Progenitor cell of endocrine pancreas (in vitro differentiated cells): ENCODE measurements at regions not wholly inside any gene's neighbourhood (a gene's known extent, or its start where the extent isn't known, plus 50 kb on each side); places are given as distances from the start of the nearest gene placed in this dataset.

Experiments used
- DNase-seq: peaks from one replicate; pipeline ENCODE4 v3.0.0; 2021; ENCODE audit warnings: low spot score; ENCODE audit not compliant: unreplicated experiment
- H3K27ac Mint-ChIP-seq: 2 replicates; pipeline ENCODE4 v1.8.0; 2021; ENCODE audit warnings: mild to moderate bottlenecking, moderate library complexity, mixed read lengths
- H3K27me3 Mint-ChIP-seq: 2 replicates; pipeline ENCODE4 v1.8.0; 2021; ENCODE audit warnings: mixed read lengths
- H3K36me3 Mint-ChIP-seq: 2 replicates; pipeline ENCODE4 v1.8.0; 2022; ENCODE audit warnings: mixed read lengths; ENCODE audit not compliant: insufficient read depth
- H3K4me1 Mint-ChIP-seq: 2 replicates; pipeline ENCODE4 v1.8.0; 2021; ENCODE audit warnings: low read depth, mixed read lengths
- H3K4me3 Mint-ChIP-seq: 2 replicates; pipeline ENCODE4 v1.8.0; 2021; ENCODE audit warnings: low read depth, mild to moderate bottlenecking, moderate library complexity, mixed read lengths
- H3K9me3 Mint-ChIP-seq: 2 replicates; pipeline ENCODE4 v1.8.0; 2021; ENCODE audit warnings: low read depth, mixed read lengths
- TF ChIP-seq, protein P1 (sequence below): fragments of 200-600 bp; sonication (generic); IDR thresholded peaks from one replicate; pipeline ENCODE4 v1.5.0; 2021; ENCODE audit warnings: antibody characterized with exemption, mild to moderate bottlenecking; ENCODE audit not compliant: unreplicated experiment

DNA sequence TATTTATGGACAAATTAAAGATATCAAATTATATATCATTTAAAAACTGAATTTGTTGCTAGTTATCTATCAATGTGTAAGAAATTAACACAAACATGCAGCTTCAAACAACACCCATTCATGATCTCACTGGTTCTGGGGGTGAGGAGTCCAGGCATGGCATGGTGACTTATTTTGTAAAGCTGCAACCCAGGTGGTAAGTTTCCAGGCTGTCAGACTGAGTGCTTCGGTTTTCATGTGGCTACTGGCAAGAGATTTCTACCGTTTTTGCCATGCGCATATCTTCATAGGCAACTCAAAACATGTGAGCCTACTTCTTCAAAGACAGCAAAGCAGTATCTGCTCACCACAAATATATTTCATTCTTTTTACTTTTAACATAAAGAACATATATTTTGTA lies 364.3 kb upstream of the BCHE start:
- H3K4me1 Mint-ChIP-seq, result no peaks in the 10 kb centered on the region
- H3K36me3 Mint-ChIP-seq, result no peaks in the 10 kb centered on the region
- no peak overlapping the region for H3K4me3 Mint-ChIP-seq
- H3K27ac Mint-ChIP-seq, result no peak overlapping the region
- H3K27me3 Mint-ChIP-seq, result no peaks in the 10 kb centered on the region
- no peak for DNase-seq
- TF ChIP-seq, protein P1, sequence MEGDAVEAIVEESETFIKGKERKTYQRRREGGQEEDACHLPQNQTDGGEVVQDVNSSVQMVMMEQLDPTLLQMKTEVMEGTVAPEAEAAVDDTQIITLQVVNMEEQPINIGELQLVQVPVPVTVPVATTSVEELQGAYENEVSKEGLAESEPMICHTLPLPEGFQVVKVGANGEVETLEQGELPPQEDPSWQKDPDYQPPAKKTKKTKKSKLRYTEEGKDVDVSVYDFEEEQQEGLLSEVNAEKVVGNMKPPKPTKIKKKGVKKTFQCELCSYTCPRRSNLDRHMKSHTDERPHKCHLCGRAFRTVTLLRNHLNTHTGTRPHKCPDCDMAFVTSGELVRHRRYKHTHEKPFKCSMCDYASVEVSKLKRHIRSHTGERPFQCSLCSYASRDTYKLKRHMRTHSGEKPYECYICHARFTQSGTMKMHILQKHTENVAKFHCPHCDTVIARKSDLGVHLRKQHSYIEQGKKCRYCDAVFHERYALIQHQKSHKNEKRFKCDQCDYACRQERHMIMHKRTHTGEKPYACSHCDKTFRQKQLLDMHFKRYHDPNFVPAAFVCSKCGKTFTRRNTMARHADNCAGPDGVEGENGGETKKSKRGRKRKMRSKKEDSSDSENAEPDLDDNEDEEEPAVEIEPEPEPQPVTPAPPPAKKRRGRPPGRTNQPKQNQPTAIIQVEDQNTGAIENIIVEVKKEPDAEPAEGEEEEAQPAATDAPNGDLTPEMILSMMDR, result no peak
- H3K9me3 Mint-ChIP-seq, result no peaks in the 10 kb centered on the region

- Mint-ChIP-seq H3K27me3 (no peaks in the 10 kb centered on the region), H3K4me1 (no peaks in the 10 kb centered on the region), H3K36me3 (no peaks in the 10 kb centered on the region), H3K27ac (no peak overlapping the region), H3K9me3 (no peaks in the 10 kb centered on the region), H3K4me3 (no peak overlapping the region)
- TF ChIP-seq, protein P1, result no peak
- DNase-seq, result no peak
Observed at GRCh38 chr3:166199491-166199890, 362.3 kb upstream of the BCHE start.

- DNase-seq, result no peak
- Mint-ChIP-seq H3K4me3 (no peak overlapping the region), H3K9me3 (no peaks in the 10 kb centered on the region), H3K4me1 (no peaks in the 10 kb centered on the region), H3K27ac (no peak overlapping the region), H3K27me3 (no peaks in the 10 kb centered on the region), H3K36me3 (no peaks in the 10 kb centered on the region)
- TF ChIP-seq, protein P1, result no peak
Observed at GRCh38 chr3:166195808-166196207, 358.6 kb upstream of the BCHE start.

DNA sequence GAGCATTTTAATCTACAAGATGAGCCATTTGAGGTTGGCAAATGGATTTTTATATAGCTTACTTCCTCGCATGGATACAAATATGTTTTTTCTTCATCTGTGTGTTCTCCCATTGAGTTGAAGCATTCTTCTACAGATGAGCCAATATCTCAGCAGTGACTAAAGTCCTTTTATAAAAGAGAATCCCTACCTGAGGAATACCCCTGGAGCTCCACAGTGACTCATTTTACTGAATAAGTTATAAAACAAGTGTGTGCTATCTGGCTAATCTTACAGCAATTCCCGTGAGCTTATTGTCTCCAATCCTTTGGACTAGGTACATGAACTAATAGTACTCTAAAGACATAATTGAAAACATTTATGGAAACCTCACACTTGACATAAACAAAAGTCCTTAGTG lies 354.2 kb upstream of the BCHE start:
- TF ChIP-seq, protein P1, result no peak
- Mint-ChIP-seq H3K9me3 (no peaks in the 10 kb centered on the region), H3K27me3 (no peaks in the 10 kb centered on the region), H3K4me3 (no peak overlapping the region), H3K27ac (no peak overlapping the region), H3K4me1 (peaks cover 4% of the 10 kb centered on the region), H3K36me3 (no peaks in the 10 kb centered on the region)
- no peak for DNase-seq

DNA sequence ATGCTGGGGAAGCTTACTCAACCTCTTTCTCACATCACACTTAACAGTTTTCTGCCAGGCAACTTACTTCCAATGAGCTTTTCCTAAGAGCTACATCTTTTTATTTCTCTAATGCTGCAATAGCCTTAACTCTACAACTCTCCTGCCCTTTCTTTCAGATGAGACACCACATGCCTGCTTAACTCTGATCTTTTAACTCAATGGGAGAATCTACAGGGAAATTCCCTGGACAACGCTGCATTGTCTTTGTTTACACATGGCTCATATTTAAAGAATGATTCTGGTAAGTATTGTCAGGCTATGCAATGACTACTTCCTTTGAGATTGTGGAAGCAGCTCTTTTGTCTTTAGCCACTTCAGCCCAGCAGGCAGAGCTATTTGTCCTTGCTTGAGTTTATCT lies 353.1 kb upstream of the BCHE start:
- Mint-ChIP-seq H3K27me3 (no peaks in the 10 kb centered on the region), H3K36me3 (no peaks in the 10 kb centered on the region), H3K4me3 (no peak overlapping the region), H3K4me1 (peaks cover 4% of the 10 kb centered on the region), H3K9me3 (no peaks in the 10 kb centered on the region), H3K27ac (no peak overlapping the region)
- TF ChIP-seq, protein P1, result no peak
- DNase-seq, result no peak
